ENCODE measurements at regions not wholly inside any gene's neighbourhood (a gene's known extent, or its start where the extent isn't known, plus 50 kb on each side); places are given as distances from the start of the nearest gene placed in this dataset.
"Not testable (repeated sequence)": the region's sequence is repeated elsewhere in the genome, so short reads cannot be mapped to it uniquely, and the experiment has no call there.

DNA sequence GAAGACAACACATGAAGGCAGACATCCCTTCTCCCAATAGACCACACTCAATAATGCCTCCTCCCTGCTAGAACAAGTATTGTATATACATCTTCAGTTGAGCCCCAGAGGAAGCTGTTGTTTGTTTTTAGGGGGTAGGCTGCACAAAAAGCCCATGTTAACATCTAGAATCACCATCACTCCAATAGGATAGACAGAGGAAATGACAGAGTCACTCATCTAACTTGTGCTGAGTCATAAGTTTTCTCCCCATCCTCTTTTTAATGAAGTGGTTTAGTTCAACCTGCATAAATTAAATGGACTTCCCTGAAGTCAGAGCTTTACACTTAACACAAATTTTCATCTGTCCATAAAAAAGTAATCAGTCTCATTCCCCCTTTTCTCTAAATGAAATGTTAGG lies 122.9 kb upstream of the SPATA12 start:
- TF ChIP-seq, protein P1, sequence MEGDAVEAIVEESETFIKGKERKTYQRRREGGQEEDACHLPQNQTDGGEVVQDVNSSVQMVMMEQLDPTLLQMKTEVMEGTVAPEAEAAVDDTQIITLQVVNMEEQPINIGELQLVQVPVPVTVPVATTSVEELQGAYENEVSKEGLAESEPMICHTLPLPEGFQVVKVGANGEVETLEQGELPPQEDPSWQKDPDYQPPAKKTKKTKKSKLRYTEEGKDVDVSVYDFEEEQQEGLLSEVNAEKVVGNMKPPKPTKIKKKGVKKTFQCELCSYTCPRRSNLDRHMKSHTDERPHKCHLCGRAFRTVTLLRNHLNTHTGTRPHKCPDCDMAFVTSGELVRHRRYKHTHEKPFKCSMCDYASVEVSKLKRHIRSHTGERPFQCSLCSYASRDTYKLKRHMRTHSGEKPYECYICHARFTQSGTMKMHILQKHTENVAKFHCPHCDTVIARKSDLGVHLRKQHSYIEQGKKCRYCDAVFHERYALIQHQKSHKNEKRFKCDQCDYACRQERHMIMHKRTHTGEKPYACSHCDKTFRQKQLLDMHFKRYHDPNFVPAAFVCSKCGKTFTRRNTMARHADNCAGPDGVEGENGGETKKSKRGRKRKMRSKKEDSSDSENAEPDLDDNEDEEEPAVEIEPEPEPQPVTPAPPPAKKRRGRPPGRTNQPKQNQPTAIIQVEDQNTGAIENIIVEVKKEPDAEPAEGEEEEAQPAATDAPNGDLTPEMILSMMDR (IDR thresholded peaks at IDR 0.05): no peak
- H3K4me3 ChIP-seq: no peak overlapping the region
- no peak for DNase-seq (ENCODE audit: low spot score)
- H3K27ac ChIP-seq: no peak overlapping the region

DNA sequence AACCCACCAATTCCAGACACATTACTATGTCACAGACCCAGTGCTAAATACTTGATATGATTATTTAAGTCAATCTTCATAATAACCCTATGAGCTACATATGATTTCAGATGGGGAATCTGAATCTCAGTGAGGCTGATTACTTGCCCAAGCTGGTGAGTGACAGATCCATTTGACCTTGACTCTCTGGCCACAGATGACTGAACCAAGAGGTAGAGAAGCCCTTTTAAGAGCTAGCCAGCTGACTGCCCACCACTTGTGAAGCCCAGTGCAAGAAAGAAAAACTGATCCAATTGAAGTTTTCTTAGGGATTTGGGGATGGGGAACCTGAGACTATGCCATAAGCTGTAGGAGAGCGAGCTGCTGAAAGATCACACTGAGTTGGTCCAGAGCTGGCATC lies 124.7 kb upstream of the SPATA12 start:
- no peak for DNase-seq (ENCODE audit: low spot score)
- Histone ChIP-seq H3K4me3 (no peak overlapping the region), H3K27ac (no peak overlapping the region)
- TF ChIP-seq, protein P1 (IDR thresholded peaks at IDR 0.05): no peak

DNA sequence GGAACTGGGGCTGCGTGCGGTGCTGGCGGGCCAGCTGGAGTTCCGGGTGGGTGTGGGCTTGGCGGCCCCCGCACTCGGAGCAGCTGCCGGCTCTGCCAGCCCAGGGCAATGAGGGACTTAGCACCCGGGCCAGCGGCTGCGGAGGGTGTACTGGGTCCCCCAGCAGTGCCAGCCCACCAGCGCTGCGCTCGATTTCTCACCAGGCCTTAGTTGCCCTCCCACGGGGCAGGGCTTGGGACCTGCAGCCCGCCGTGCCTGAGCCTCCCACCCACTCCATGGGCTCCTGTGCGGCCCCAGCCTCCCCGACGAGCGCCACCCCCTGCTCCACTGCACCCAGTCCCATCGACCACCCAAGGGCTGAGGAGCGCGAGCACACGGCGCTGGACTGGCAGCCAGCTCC lies 126.0 kb upstream of the SPATA12 start:
- H3K27ac ChIP-seq; DNase-seq (ENCODE audit: low spot score); H3K4me3 ChIP-seq: not testable (repeated sequence)

DNA sequence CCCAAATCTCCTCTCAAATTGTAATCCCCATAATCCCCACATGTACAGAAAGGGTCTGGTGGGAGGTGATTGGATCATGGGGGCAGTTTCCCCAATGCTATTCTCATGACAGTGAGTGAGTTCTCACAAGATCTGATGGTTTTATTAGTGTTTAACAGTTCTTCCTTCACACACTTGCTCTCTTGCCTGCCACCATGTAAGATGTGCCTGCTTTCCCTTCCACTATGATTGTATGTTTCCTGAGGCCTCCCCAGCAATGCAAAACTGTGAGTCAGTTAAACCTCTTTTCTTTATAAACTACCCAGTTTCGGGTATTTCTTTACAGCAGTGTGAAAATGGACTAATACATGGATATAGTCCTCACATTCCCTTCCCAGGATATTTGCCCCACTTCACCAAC lies 126.7 kb upstream of the SPATA12 start:
- DNase-seq (ENCODE audit: low spot score): no peak
- Histone ChIP-seq H3K27ac (no peak overlapping the region), H3K4me3 (no peak overlapping the region)
- TF ChIP-seq, protein P1 (IDR thresholded peaks at IDR 0.05): no peak

DNA sequence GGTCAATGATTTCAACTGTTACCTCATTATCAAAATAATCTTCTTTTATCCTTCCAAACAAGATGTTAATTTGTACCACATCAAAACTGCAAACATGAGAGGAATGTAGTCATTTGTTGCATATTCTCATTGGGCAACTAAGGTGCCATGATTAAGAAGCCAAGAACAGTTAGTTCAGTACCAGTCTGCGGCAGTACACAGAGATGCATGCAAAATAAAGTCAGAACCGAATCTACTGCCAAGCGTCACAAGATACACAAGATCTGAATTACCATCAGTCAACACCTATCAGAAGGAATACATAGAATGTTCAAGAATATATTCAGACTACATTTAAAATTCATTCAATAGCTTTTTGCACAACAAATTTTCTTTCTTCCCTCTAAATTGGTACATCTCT lies 127.6 kb upstream of the SPATA12 start:
- no peak overlapping the region for H3K4me3 ChIP-seq
- TF ChIP-seq, protein P1 (IDR thresholded peaks at IDR 0.05): no peak
- no peak overlapping the region for H3K27ac ChIP-seq
- DNase-seq (ENCODE audit: low spot score): no peak

DNA sequence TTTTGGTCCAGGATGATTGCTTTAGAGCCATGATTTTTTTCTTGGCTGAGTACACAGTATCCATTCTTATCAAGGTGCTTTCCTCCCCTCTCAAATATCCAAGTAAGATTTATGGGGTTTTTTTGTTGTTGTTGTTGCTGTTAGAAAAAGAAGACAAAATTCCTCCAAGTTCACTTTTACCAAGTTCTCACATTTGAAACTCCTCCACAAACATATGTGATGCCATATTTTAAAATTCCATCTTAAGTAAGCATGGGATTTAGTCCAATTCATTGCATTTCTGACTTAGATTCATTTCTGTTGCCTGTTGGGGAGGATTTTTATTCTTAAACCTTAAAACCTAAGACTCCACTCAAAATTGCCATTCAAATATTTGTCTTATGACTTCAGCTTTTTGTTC lies 128.6 kb upstream of the SPATA12 start:
- TF ChIP-seq, protein P1 (IDR thresholded peaks at IDR 0.05): no peak
- no peak for DNase-seq (ENCODE audit: low spot score)
- Histone ChIP-seq H3K27ac (no peak overlapping the region), H3K4me3 (no peak overlapping the region)

DNA sequence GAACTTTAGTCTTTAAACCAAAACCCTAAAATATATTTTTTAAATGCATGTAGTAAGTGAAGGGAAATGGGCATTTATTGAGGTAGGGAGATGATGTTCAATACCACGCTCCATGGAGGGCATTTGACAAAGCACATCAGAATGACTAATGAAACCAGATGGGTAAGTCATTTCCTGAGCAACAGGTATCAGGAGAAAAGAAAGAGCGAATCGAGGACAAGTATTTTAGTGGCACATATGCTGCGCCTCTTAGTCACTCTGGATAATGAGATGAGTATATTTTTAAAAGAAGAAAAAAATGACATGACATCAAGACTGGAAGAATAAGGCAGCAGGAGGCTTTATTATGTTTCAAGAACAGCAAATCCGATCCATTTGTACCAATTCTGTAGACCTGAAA lies 129.0 kb upstream of the ARHGEF3 start:
- TF ChIP-seq, protein P1 (IDR thresholded peaks at IDR 0.05): no peak
- no peak for DNase-seq (ENCODE audit: low spot score)
- Histone ChIP-seq H3K4me3 (no peak overlapping the region), H3K27ac (no peak overlapping the region)
